ENCODE measurements at regions not wholly inside any gene's neighbourhood (a gene's known extent, or its start where the extent isn't known, plus 50 kb on each side); places are given as distances from the start of the nearest gene placed in this dataset.

DNA sequence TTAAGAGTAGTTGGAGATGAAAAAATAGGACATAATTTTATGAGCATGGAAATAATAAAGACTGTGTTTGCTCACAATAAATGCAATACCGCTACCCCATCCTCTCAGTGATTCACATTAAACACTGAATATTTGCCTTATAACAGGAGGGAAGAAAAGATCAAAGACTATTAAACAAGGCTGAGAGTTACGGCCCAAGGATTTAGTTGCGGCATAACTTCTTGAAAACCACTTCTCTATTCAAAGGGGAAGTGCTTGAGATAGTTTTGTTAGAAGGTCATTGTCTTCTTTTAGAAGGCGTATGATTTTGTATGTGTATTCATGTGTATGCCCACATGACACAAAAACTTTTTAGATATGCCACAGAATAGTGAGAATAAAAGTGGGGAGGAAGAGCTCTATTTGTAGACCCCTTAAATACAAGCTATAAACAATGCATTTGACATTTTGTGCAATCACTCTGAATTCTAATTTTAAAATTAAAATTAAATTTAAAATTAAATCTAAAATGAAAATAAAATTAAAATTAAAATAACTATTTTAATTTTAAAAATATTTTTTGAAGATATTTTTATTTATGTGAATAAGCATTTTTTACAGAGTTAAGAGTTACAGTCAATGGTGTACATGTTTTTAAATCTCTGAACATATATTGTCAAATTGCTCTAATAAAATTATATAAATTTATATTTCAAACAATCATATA, 986.6 kb upstream of the ADAMTS5 start:
- TF ChIP-seq, protein P1, sequence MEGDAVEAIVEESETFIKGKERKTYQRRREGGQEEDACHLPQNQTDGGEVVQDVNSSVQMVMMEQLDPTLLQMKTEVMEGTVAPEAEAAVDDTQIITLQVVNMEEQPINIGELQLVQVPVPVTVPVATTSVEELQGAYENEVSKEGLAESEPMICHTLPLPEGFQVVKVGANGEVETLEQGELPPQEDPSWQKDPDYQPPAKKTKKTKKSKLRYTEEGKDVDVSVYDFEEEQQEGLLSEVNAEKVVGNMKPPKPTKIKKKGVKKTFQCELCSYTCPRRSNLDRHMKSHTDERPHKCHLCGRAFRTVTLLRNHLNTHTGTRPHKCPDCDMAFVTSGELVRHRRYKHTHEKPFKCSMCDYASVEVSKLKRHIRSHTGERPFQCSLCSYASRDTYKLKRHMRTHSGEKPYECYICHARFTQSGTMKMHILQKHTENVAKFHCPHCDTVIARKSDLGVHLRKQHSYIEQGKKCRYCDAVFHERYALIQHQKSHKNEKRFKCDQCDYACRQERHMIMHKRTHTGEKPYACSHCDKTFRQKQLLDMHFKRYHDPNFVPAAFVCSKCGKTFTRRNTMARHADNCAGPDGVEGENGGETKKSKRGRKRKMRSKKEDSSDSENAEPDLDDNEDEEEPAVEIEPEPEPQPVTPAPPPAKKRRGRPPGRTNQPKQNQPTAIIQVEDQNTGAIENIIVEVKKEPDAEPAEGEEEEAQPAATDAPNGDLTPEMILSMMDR (conservative IDR thresholded peaks at IDR 0.05; ENCODE audit: low read depth, low read length): no peak
- no peak for TF ChIP-seq EZH2 (IDR thresholded peaks at IDR 0.05; ENCODE audit: borderline replicate concordance, low read depth, low read length, poor library complexity, severe bottlenecking)

All from A673 (cell line).